Epithelial cell of esophagus (primary cell): ENCODE measurements at regions not wholly inside any gene's neighbourhood (a gene's known extent, or its start where the extent isn't known, plus 50 kb on each side); places are given as distances from the start of the nearest gene placed in this dataset.

ENCODE experiments used
- DNase-seq: peaks from one replicate; pipeline ENCODE4 v3.0.0; 2010; ENCODE audit warnings: low read depth
- H3K4me3 ChIP-seq: 2 replicates; pipeline ENCODE4 v1.5.1; 2011; ENCODE audit warnings: mild to moderate bottlenecking, low read length, control low read depth
- TF ChIP-seq, protein P1 (sequence below): IDR thresholded peaks from 2 replicates; pipeline ENCODE4 v1.5.1; 2011; ENCODE audit warnings: low read depth, mild to moderate bottlenecking, low read length, control low read depth, inconsistent platforms; ENCODE audit not compliant: insufficient read depth; ENCODE audit errors: missing control alignments

GRCh38 chr14:87161502-87161901 is 831.5 kb downstream of the GALC start:
- H3K4me3 ChIP-seq = no peak overlapping the region
- DNase-seq = no peak
- TF ChIP-seq, protein P1, sequence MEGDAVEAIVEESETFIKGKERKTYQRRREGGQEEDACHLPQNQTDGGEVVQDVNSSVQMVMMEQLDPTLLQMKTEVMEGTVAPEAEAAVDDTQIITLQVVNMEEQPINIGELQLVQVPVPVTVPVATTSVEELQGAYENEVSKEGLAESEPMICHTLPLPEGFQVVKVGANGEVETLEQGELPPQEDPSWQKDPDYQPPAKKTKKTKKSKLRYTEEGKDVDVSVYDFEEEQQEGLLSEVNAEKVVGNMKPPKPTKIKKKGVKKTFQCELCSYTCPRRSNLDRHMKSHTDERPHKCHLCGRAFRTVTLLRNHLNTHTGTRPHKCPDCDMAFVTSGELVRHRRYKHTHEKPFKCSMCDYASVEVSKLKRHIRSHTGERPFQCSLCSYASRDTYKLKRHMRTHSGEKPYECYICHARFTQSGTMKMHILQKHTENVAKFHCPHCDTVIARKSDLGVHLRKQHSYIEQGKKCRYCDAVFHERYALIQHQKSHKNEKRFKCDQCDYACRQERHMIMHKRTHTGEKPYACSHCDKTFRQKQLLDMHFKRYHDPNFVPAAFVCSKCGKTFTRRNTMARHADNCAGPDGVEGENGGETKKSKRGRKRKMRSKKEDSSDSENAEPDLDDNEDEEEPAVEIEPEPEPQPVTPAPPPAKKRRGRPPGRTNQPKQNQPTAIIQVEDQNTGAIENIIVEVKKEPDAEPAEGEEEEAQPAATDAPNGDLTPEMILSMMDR = no peak

- TF ChIP-seq, protein P1 = no peak
- DNase-seq = no peak
- no peak overlapping the region for H3K4me3 ChIP-seq
Observed at GRCh38 chr14:87160989-87161388, 832.0 kb downstream of the GALC start.

- DNase-seq = no peak
- no peak overlapping the region for H3K4me3 ChIP-seq
- TF ChIP-seq, protein P1 = no peak
Observed at GRCh38 chr14:87158283-87158682, 834.7 kb downstream of the GALC start.

DNA sequence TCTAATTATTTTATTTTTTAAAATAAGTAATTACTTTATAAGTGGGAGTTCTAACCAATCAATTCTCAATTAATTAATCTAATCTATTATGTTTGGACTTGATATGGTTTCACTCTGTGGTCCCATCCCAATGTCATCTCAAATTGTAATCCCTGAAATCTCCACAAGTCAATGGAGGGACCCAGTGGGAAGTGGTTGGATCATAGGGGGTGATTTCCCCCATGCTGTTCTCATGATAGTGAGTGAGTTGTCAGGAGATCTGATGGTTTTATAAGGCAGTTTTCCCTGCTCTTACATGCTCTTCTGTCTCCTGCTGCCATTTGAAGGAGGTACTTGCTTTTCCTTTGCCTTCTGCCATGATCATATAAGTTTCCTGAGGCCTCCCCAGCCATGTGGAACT is 836.1 kb downstream of the GALC start:
- DNase-seq = no peak
- H3K4me3 ChIP-seq = no peak overlapping the region
- TF ChIP-seq, protein P1 = no peak

- H3K4me3 ChIP-seq = no peak overlapping the region
- DNase-seq = no peak
- TF ChIP-seq, protein P1 = no peak
Observed at GRCh38 chr14:87155856-87156488, 837.0 kb downstream of the GALC start.

DNA sequence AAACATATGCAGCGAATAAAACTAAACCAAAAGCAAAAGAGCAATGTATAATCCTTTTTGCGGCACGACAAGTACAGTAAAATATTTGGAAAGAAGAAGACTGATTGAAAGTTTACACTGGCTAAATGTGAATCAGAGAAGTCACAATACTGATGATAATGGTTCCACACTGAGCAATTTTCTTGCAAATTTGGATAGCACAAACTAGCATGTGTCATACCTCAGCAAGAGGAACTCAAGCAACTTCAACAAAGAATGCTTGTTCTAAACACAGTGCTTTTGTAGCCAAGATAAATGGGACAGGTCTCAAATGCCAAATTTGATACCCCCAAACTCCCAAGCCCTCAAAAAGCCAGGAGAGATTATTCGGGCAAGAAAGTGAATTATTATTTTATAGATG is 839.1 kb downstream of the GALC start:
- DNase-seq = no peak
- no peak overlapping the region for H3K4me3 ChIP-seq
- TF ChIP-seq, protein P1 = no peak

DNA sequence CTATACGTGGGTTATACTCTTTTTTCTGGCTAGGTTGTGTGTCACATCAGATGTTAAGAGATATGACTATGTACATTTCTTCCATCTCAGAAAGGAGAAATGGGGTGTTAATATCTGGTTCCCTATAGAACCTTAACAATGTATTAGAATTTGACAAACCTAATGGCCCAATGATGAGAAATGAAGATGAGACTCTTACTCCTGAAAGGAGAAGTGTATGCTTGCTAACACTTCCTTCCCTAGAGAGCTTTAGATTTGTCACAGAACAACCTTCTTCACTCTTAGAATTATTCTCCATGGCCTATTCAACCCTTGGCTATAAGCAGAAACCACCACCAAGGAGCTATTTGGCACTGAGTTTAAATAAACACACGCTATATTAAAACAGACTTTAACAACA is 839.6 kb downstream of the GALC start:
- TF ChIP-seq, protein P1 = no peak
- H3K4me3 ChIP-seq = no peak overlapping the region
- DNase-seq = no peak
